SK-N-SH (cell line): ENCODE measurements at regions not wholly inside any gene's neighbourhood (a gene's known extent, or its start where the extent isn't known, plus 50 kb on each side); places are given as distances from the start of the nearest gene placed in this dataset.

Source experiments
- CTCF ChIA-PET: fragments of 300-600, 350-600 bp; formaldehyde crosslinking; extraction: SDS; loops from one replicate; lab custom pipeline; 2021; lab: Yijun Ruan, JAX
- POLR2A ChIA-PET: fragments of 350-600 bp; sonication (Branson Sonifier 250); formaldehyde crosslinking; extraction: SDS; loops from one replicate; lab custom pipeline; 2020; ENCODE audit warnings: antibody characterized with exemption, inconsistent platforms; lab: Yijun Ruan, JAX
- DNase-seq: peaks from one replicate; pipeline ENCODE4 v3.0.0; 2012
- H2AFZ ChIP-seq: fragments of 200-600 bp; sonication (generic); 2 replicates; pipeline ENCODE4 v1.8.1; 2016; ENCODE audit warnings: antibody characterized with exemption, mild to moderate bottlenecking, low read depth
- H3F3A ChIP-seq: fragments of 200-600 bp; sonication (generic); replicated peaks from 2 replicates; pipeline ENCODE3; 2016; ENCODE audit warnings: antibody characterized with exemption, mild to moderate bottlenecking; ENCODE audit not compliant: insufficient read depth
- H3K27ac ChIP-seq, 2 experiments: fragments of 200-500 bp in 1 of 2; fragments of 200-600 bp in 1 of 2; sonication (Bioruptor generic) in 1 of 2; sonication (generic), shearing (Covaris generic) in 1 of 2; 2 replicates each; pipeline versions ENCODE4 v1.5.1 to v1.6.1; 2014 to 2016; ENCODE audit warnings: low read depth in 2 of 2, inconsistent platforms in 1 of 2, low read length in 1 of 2, mild to moderate bottlenecking in 1 of 2, mixed read lengths in 1 of 2
- H3K27me3 ChIP-seq: fragments of 200-600 bp; sonication (generic), shearing (Covaris generic); 2 replicates; pipeline ENCODE4 v1.6.1; 2016; ENCODE audit warnings: mixed run types; ENCODE audit not compliant: insufficient read depth
- H3K36me3 ChIP-seq, 2 experiments: fragments of 200-500 bp in 1 of 2; fragments of 200-600 bp in 1 of 2; sonication (Bioruptor generic) in 1 of 2; sonication (generic) in 1 of 2; replicated peaks in 1 of 2; 2 replicates each; pipeline versions ENCODE3 to v1.5.1; 2014 to 2016; ENCODE audit warnings: low read length in 1 of 2, mild to moderate bottlenecking in 1 of 2; ENCODE audit not compliant: insufficient read depth in 2 of 2, control insufficient read depth in 1 of 2
- H3K4me1 ChIP-seq, 2 experiments: fragments of 200-500 bp in 1 of 2; fragments of 200-600 bp in 1 of 2; sonication (Bioruptor generic) in 1 of 2; sonication (generic), shearing (Covaris generic) in 1 of 2; 2 replicates each; pipeline versions ENCODE4 v1.5.1 to v1.6.1; 2014 to 2016; ENCODE audit warnings: low read depth in 1 of 2, low read length in 1 of 2, mixed run types in 1 of 2; ENCODE audit not compliant: insufficient read depth in 2 of 2, control insufficient read depth in 1 of 2
- H3K4me2 ChIP-seq: fragments of 200-600 bp; sonication (generic), shearing (Covaris generic); 2 replicates; pipeline ENCODE4 v1.6.1; 2017; ENCODE audit warnings: mixed run types
- H3K4me3 ChIP-seq, 2 experiments: fragments of 200-500 bp in 1 of 2; fragments of 200-600 bp in 1 of 2; sonication (Bioruptor generic) in 1 of 2; sonication (generic), shearing (Covaris generic) in 1 of 2; 2 replicates each; pipeline versions ENCODE4 v1.5.1 to v1.8.1; 2014 to 2016; ENCODE audit warnings: low read depth in 2 of 2, inconsistent platforms in 1 of 2, low read length in 1 of 2, mild to moderate bottlenecking in 1 of 2, mixed read lengths in 1 of 2, moderate library complexity in 1 of 2
- H3K79me2 ChIP-seq: fragments of 200-600 bp; sonication (generic); 2 replicates; pipeline ENCODE4 v1.8.1; 2017; ENCODE audit warnings: mild to moderate bottlenecking; ENCODE audit not compliant: insufficient read depth
- H3K9ac ChIP-seq: fragments of 200-600 bp; sonication (generic); 2 replicates; pipeline ENCODE4 v1.6.1; 2017; ENCODE audit warnings: mixed run types
- H3K9me2 ChIP-seq: fragments of 200-600 bp; sonication (generic); 2 replicates; pipeline ENCODE4 v1.6.1; 2017; ENCODE audit warnings: mixed run types
- H3K9me3 ChIP-seq: fragments of 200-600 bp; sonication (generic); 2 replicates; pipeline ENCODE4 v1.6.1; 2017; ENCODE audit warnings: mixed run types, mild to moderate bottlenecking, moderate library complexity
- H4K20me1 ChIP-seq: fragments of 200-600 bp; sonication (generic); 2 replicates; pipeline ENCODE4 v1.6.1; 2017; ENCODE audit warnings: mild to moderate bottlenecking, mixed run types; ENCODE audit not compliant: insufficient read depth
- CHD2 ChIP-seq: fragments of 150-350 bp; IDR thresholded peaks from 2 replicates; pipeline ENCODE4 v1.6.1; 2018; ENCODE audit warnings: low read length; ENCODE audit not compliant: partially characterized antibody
- ELF1 ChIP-seq: IDR thresholded peaks from 2 replicates; pipeline ENCODE4 v1.4.0; 2012
- FOXM1 ChIP-seq: IDR thresholded peaks from 2 replicates; pipeline ENCODE4 v1.4.0; 2012; ENCODE audit warnings: low read depth, mild to moderate bottlenecking
- JUND ChIP-seq: IDR thresholded peaks from 2 replicates; pipeline ENCODE4 v1.4.0; 2012
- MEF2A ChIP-seq: IDR thresholded peaks from 2 replicates; pipeline ENCODE4 v1.4.0; 2012; ENCODE audit warnings: low read depth, borderline replicate concordance
- MXI1 ChIP-seq: IDR thresholded peaks from 2 replicates; pipeline ENCODE4 v1.6.1; 2012; ENCODE audit warnings: mild to moderate bottlenecking, low read depth, low read length, improper control_type of control experiment
- NFIC ChIP-seq: IDR thresholded peaks from 2 replicates; pipeline ENCODE4 v1.4.0; 2012; ENCODE audit warnings: borderline replicate concordance
- RCOR1 ChIP-seq: fragments of 150-350 bp; IDR thresholded peaks from 2 replicates; pipeline ENCODE4 v1.6.1; 2017; ENCODE audit warnings: antibody characterized with exemption, low read length
- RFX5 ChIP-seq: IDR thresholded peaks from 2 replicates; pipeline ENCODE4 v1.6.1; 2012; ENCODE audit warnings: mild to moderate bottlenecking, improper control_type of control experiment, low read length
- RXRA ChIP-seq: IDR thresholded peaks from 2 replicates; pipeline ENCODE4 v1.4.0; 2012; ENCODE audit warnings: low read depth, mild to moderate bottlenecking, borderline replicate concordance
- SIN3A ChIP-seq: IDR thresholded peaks from 2 replicates; pipeline ENCODE4 v1.6.1; 2012; ENCODE audit warnings: low read depth, mild to moderate bottlenecking, low read length, moderate library complexity, borderline replicate concordance
- SMC3 ChIP-seq: IDR thresholded peaks from 2 replicates; pipeline ENCODE4 v1.6.1; 2012; ENCODE audit warnings: low read depth, low read length, improper control_type of control experiment
- TAF1 ChIP-seq: IDR thresholded peaks from 2 replicates; pipeline ENCODE4 v1.6.1; 2012; ENCODE audit warnings: low read depth, mild to moderate bottlenecking, low read length, moderate library complexity, borderline replicate concordance
- TCF12 ChIP-seq: IDR thresholded peaks from 2 replicates; pipeline ENCODE4 v1.4.0; 2012
- TEAD4 ChIP-seq: IDR thresholded peaks from 2 replicates; pipeline ENCODE4 v1.4.0; 2012; ENCODE audit warnings: mild to moderate bottlenecking, borderline replicate concordance; ENCODE audit not compliant: insufficient read depth
- USF2 ChIP-seq: fragments of 150-350 bp; IDR thresholded peaks from 2 replicates; pipeline ENCODE4 v1.6.1; 2017; ENCODE audit warnings: antibody characterized with exemption, low read length, low read depth, borderline replicate concordance
- WGBS: methylation state at CpG from one replicate; pipeline ENCODE4 v1.1.6; 2017; ENCODE audit warnings: low lambda C conversion rate; 5-methylcytosine and 5-hydroxymethylcytosine counted together
- TF ChIP-seq, protein P1 (sequence below): IDR thresholded peaks from 2 replicates; pipeline ENCODE4 v1.6.1; 2012; ENCODE audit warnings: mild to moderate bottlenecking, low read depth, low read length, moderate library complexity
- TF ChIP-seq, protein P2 (sequence below): IDR thresholded peaks from 2 replicates; pipeline ENCODE4 v1.4.0; 2012; ENCODE audit warnings: low read depth

DNA sequence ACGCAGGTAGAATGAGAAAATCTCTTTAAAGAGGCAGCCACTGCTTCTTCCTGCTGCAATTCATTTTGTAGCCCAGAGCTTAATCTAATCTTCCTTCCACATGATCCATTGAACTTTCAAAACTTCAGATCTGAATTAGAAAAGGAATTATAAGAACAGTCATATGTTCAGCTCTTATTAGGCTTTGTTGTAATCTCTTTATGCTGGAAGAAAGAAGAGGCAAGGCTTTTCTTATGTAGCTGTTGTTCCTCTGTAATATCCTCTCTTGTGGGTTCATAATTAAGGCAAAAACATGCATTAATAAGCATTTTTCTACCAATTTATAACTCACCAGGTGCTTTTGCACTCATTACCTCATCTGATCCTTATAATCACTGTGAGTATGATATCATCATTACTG, 634.9 kb upstream of the CFAP20DC start:
- WGBS: 10% methylated on average over 1 of the region's 1 CpG
- Histone ChIP-seq H3K27ac (no peak overlapping the region), H3K27me3 (no peaks in the 10 kb centered on the region), H3K36me3 (no peaks in the 10 kb centered on the region), H3K9ac (no peak overlapping the region), H3K4me3 (no peak overlapping the region), H3K4me1 (no peaks in the 10 kb centered on the region), H3K9me2 (no peaks in the 10 kb centered on the region), H4K20me1 (no peaks in the 10 kb centered on the region), H3K79me2 (no peaks in the 10 kb centered on the region), H3K4me2 (no peak overlapping the region), H2AFZ (no peak overlapping the region), H3F3A (no peaks in the 10 kb centered on the region), H3K9me3 (no peaks in the 10 kb centered on the region)
- POLR2A ChIA-PET: no interaction called here
- no peak for DNase-seq
- TF ChIP-seq CHD2 (no peak), ELF1 (no peak), USF2 (no peak)
- CTCF ChIA-PET: no interaction called here

- Histone ChIP-seq H3K36me3 (no peaks in the 10 kb centered on the region), H3K4me3 (no peak overlapping the region), H3K27ac (no peak overlapping the region), H4K20me1 (no peaks in the 10 kb centered on the region), H3K4me2 (no peak overlapping the region), H3K9me3 (no peaks in the 10 kb centered on the region), H3K27me3 (no peaks in the 10 kb centered on the region), H3K4me1 (no peaks in the 10 kb centered on the region), H3K9me2 (no peaks in the 10 kb centered on the region), H2AFZ (no peak overlapping the region), H3K79me2 (no peaks in the 10 kb centered on the region), H3F3A (no peaks in the 10 kb centered on the region), H3K9ac (no peak overlapping the region)
- CTCF ChIA-PET: interaction anchor here (1.5 kb wide), 1 partner anchor 30 kb away, joined by 5 read pairs; no protein-coding TSS in a partner anchor
- TF ChIP-seq RCOR1: no peak
- no peak for TF ChIP-seq TCF12
- no peak for TF ChIP-seq TEAD4
- 16% methylated on average over 3 of the region's 6 CpGs for WGBS
- POLR2A ChIA-PET: no interaction called here
- no peak for DNase-seq
Measured at GRCh38 chr3:59680919-59681318, 631.1 kb upstream of the CFAP20DC start.

- Histone ChIP-seq H3K4me3 (no peak overlapping the region), H3K4me1 (no peaks in the 10 kb centered on the region), H3K9me2 (no peaks in the 10 kb centered on the region)
- TF ChIP-seq MEF2A (no peak), ELF1 (no peak), MXI1 (no peak), SIN3A (no peak), TEAD4 (no peak), SMC3 (no peak), RFX5 (no peak), TAF1 (no peak), RXRA (no peak), FOXM1 (no peak), NFIC (no peak), JUND (no peak)
- TF ChIP-seq, protein P1, sequence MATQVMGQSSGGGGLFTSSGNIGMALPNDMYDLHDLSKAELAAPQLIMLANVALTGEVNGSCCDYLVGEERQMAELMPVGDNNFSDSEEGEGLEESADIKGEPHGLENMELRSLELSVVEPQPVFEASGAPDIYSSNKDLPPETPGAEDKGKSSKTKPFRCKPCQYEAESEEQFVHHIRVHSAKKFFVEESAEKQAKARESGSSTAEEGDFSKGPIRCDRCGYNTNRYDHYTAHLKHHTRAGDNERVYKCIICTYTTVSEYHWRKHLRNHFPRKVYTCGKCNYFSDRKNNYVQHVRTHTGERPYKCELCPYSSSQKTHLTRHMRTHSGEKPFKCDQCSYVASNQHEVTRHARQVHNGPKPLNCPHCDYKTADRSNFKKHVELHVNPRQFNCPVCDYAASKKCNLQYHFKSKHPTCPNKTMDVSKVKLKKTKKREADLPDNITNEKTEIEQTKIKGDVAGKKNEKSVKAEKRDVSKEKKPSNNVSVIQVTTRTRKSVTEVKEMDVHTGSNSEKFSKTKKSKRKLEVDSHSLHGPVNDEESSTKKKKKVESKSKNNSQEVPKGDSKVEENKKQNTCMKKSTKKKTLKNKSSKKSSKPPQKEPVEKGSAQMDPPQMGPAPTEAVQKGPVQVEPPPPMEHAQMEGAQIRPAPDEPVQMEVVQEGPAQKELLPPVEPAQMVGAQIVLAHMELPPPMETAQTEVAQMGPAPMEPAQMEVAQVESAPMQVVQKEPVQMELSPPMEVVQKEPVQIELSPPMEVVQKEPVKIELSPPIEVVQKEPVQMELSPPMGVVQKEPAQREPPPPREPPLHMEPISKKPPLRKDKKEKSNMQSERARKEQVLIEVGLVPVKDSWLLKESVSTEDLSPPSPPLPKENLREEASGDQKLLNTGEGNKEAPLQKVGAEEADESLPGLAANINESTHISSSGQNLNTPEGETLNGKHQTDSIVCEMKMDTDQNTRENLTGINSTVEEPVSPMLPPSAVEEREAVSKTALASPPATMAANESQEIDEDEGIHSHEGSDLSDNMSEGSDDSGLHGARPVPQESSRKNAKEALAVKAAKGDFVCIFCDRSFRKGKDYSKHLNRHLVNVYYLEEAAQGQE: no peak
- TF ChIP-seq, protein P2, sequence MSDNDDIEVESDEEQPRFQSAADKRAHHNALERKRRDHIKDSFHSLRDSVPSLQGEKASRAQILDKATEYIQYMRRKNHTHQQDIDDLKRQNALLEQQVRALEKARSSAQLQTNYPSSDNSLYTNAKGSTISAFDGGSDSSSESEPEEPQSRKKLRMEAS: no peak
- TF ChIP-seq, all 33 proteins: peak for 0
- 57% methylated on average over 11 of the region's 11 CpGs for WGBS
- CTCF ChIA-PET: interaction anchor here (1.0 to 1.6 kb wide), 2 partner anchors 132 to 180 kb away, joined by 3 to 4 read pairs; no protein-coding TSS in a partner anchor
- no peak overlapping the region for H3K27ac ChIP-seq
- H2AFZ ChIP-seq: no peak overlapping the region
- no peaks in the 10 kb centered on the region for H3K36me3 ChIP-seq
- no peaks in the 10 kb centered on the region for H3F3A ChIP-seq
- POLR2A ChIA-PET: no interaction called here
- H3K9me3 ChIP-seq: no peaks in the 10 kb centered on the region
- H3K79me2 ChIP-seq: no peaks in the 10 kb centered on the region
- DNase-seq: no peak
- H4K20me1 ChIP-seq: no peaks in the 10 kb centered on the region
- no peak overlapping the region for H3K4me2 ChIP-seq
- H3K27me3 ChIP-seq: no peaks in the 10 kb centered on the region
- no peak overlapping the region for H3K9ac ChIP-seq
Measured at GRCh38 chr3:59677747-59678702, 628.2 kb upstream of the CFAP20DC start.
